HL-60 (cell line): ENCODE measurements at regions not wholly inside any gene's neighbourhood (a gene's known extent, or its start where the extent isn't known, plus 50 kb on each side); places are given as distances from the start of the nearest gene placed in this dataset.

Source experiments
- DNase-seq, 2 experiments: peaks; one replicate each; pipeline ENCODE4 v3.0.0-alpha.2; 2010 to 2020; ENCODE audit warnings: low read depth in 1 of 2, low spot score in 1 of 2
- H3K27ac ChIP-seq: fragments of 250-450 bp; sonication (Bioruptor Pico); replicated peaks from 2 replicates; pipeline ENCODE4 v1.5.1; 2020; ENCODE audit warnings: mild to moderate bottlenecking, moderate library complexity
- H3K27me3 ChIP-seq: fragments of 250-450 bp; sonication (Bioruptor Pico); 2 replicates; pipeline ENCODE4 v1.5.1; 2021; ENCODE audit warnings: mild to moderate bottlenecking, moderate library complexity; ENCODE audit not compliant: insufficient read depth, poor library complexity, severe bottlenecking
- H3K4me3 ChIP-seq: replicated peaks from 2 replicates; pipeline ENCODE4 v1.5.1; 2011; ENCODE audit warnings: mild to moderate bottlenecking, control low read depth, low read length; ENCODE audit not compliant: insufficient read depth
- GABPA ChIP-seq: IDR thresholded peaks from 2 replicates; pipeline ENCODE4 v1.6.1; 2012; ENCODE audit warnings: low read depth
- POLR2AphosphoS5 ChIP-seq: IDR thresholded peaks from 2 replicates; pipeline ENCODE4 v1.6.1; 2012; ENCODE audit warnings: low read depth
- REST ChIP-seq: IDR thresholded peaks from 2 replicates; pipeline ENCODE4 v1.6.1; 2012; ENCODE audit warnings: low read depth; ENCODE audit not compliant: insufficient replicate concordance
- SPI1 ChIP-seq: IDR thresholded peaks from 2 replicates; pipeline ENCODE4 v1.6.1; 2012; ENCODE audit warnings: low read depth, mild to moderate bottlenecking, borderline replicate concordance
- TF ChIP-seq, protein P1 (sequence below): IDR thresholded peaks from one replicate; pipeline ENCODE4 v1.5.1; 2011; ENCODE audit warnings: low read length, control low read depth, inconsistent platforms; ENCODE audit not compliant: insufficient read depth

DNA sequence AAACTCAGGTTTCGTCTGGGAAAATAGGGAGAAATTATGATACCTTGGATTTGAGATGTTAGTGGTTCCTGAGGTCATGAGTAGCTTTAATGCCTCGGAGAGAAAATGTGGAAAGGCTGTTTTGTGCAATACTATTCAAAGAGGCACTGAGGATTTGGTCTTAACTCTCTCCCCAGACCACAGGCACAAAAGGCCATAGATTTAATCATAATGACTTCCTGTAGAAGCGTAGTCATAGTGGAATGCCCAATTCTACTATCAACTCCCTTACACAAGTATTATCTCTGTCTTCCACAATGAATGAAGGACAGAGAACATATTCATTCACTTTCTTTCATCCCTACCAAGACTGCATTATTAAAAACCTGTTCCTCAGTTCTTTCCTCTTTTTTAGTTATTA lies 153.0 kb upstream of the FTMT start:
- DNase-seq, result no peak
- no peaks in the 10 kb centered on the region for H3K27me3 ChIP-seq
- H3K4me3 ChIP-seq, result no peak overlapping the region
- H3K27ac ChIP-seq, result no peak overlapping the region
- TF ChIP-seq SPI1, result no peak
- TF ChIP-seq REST, result no peak
- TF ChIP-seq POLR2AphosphoS5, result no peak
- TF ChIP-seq, protein P1, sequence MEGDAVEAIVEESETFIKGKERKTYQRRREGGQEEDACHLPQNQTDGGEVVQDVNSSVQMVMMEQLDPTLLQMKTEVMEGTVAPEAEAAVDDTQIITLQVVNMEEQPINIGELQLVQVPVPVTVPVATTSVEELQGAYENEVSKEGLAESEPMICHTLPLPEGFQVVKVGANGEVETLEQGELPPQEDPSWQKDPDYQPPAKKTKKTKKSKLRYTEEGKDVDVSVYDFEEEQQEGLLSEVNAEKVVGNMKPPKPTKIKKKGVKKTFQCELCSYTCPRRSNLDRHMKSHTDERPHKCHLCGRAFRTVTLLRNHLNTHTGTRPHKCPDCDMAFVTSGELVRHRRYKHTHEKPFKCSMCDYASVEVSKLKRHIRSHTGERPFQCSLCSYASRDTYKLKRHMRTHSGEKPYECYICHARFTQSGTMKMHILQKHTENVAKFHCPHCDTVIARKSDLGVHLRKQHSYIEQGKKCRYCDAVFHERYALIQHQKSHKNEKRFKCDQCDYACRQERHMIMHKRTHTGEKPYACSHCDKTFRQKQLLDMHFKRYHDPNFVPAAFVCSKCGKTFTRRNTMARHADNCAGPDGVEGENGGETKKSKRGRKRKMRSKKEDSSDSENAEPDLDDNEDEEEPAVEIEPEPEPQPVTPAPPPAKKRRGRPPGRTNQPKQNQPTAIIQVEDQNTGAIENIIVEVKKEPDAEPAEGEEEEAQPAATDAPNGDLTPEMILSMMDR, result no peak
- TF ChIP-seq GABPA, result no peak

- TF ChIP-seq REST, result no peak
- TF ChIP-seq GABPA, result no peak
- TF ChIP-seq SPI1, result no peak
- TF ChIP-seq, protein P1, result no peak
- TF ChIP-seq POLR2AphosphoS5, result no peak
- DNase-seq, result no peak
- no peak overlapping the region for H3K4me3 ChIP-seq
- no peak overlapping the region for H3K27ac ChIP-seq
- H3K27me3 ChIP-seq, result no peaks in the 10 kb centered on the region
These were observed 150.0 kb upstream of the FTMT start for GRCh38 chr5:121701731-121702130.

DNA sequence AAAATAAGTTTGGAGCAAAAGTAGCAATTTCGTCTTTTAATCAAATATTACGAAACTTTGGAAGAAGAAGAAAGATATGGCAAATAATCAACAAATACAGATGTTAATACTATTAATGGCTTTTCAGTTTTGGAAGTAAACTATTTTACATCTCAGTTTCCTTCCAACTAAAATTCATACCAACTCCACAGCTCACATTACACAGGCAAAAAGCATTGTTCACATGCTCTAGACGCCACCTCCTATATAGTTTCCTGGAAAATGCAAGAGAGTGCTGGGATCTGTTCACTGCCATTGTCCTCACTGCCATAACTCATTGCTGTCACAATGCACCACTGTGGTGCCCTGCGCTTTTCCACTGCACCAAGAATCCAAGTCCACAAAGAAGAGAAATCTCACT lies 149.0 kb upstream of the FTMT start:
- Histone ChIP-seq H3K27me3 (no peaks in the 10 kb centered on the region), H3K4me3 (no peak overlapping the region), H3K27ac (no peak overlapping the region)
- DNase-seq, result no peak
- no peak for TF ChIP-seq SPI1
- TF ChIP-seq REST, result no peak
- TF ChIP-seq GABPA, result no peak
- no peak for TF ChIP-seq POLR2AphosphoS5
- TF ChIP-seq, protein P1, result no peak
